NCI-H524 treated with DMSO at 0.1 percent for 48 hours (cell line): ENCODE measurements at regions not wholly inside any gene's neighbourhood (a gene's known extent, or its start where the extent isn't known, plus 50 kb on each side); places are given as distances from the start of the nearest gene placed in this dataset.
"Not testable (repeated sequence)": the region's sequence is repeated elsewhere in the genome, so short reads cannot be mapped to it uniquely, and the experiment has no call there.

Experiments
- DNase-seq: peaks from one replicate; lab custom pipeline; 2025; lab: John Stamatoyannopoulos, UW

GRCh38 chr16:8452941-8453340 is 137.4 kb downstream of the TMEM114 start:
- DNase-seq = no peak

GRCh38 chr16:8436931-8437330 is 153.4 kb downstream of the TMEM114 start:
- DNase-seq = no peak

GRCh38 chr16:8431783-8432182 is 158.5 kb downstream of the TMEM114 start:
- DNase-seq = no peak

GRCh38 chr16:8430401-8430800 is 159.9 kb downstream of the TMEM114 start:
- DNase-seq = no peak

- DNase-seq = no peak
Measured at GRCh38 chr16:8426569-8426968, 163.7 kb downstream of the TMEM114 start.

GRCh38 chr16:8417145-8417544 is 173.2 kb downstream of the TMEM114 start:
- DNase-seq = no peak

GRCh38 chr16:8408855-8409567 is 181.3 kb downstream of the TMEM114 start:
- DNase-seq = no peak

GRCh38 chr16:8407351-8407750 is 183.0 kb downstream of the TMEM114 start:
- no peak for DNase-seq

- DNase-seq = no peak
Measured at GRCh38 chr16:8403978-8404749, 186.1 kb downstream of the TMEM114 start.

- no peak for DNase-seq
Measured at GRCh38 chr16:8402981-8403843, 187.1 kb downstream of the TMEM114 start.

- not testable (repeated sequence) for DNase-seq
Measured at GRCh38 chr16:8400683-8401082, 189.6 kb downstream of the TMEM114 start.

- DNase-seq = no peak
Measured at GRCh38 chr16:8398548-8398947, 191.8 kb downstream of the TMEM114 start.

GRCh38 chr16:8397223-8397622 is 193.1 kb downstream of the TMEM114 start:
- DNase-seq = no peak

GRCh38 chr16:8396463-8396862 is 193.8 kb downstream of the TMEM114 start:
- DNase-seq = no peak

- no peak for DNase-seq
Measured at GRCh38 chr16:8391257-8391656, 199.1 kb downstream of the TMEM114 start.

GRCh38 chr16:8388684-8389083 is 201.6 kb downstream of the TMEM114 start:
- no peak for DNase-seq

- no peak for DNase-seq
Measured at GRCh38 chr16:8381814-8382213, 208.5 kb downstream of the TMEM114 start.

- DNase-seq = no peak
Measured at GRCh38 chr16:8380311-8380710, 210.0 kb downstream of the TMEM114 start.

- no peak for DNase-seq
Measured at GRCh38 chr16:8377864-8378263, 212.4 kb downstream of the TMEM114 start.

- DNase-seq = no peak
Measured at GRCh38 chr16:8376858-8377257, 213.5 kb downstream of the TMEM114 start.

GRCh38 chr16:8376430-8376829 is 213.9 kb downstream of the TMEM114 start:
- DNase-seq = no peak

- DNase-seq = no peak
Measured at GRCh38 chr16:8375232-8375587, 215.1 kb downstream of the TMEM114 start.
